ENCODE measurements at regions not wholly inside any gene's neighbourhood (a gene's known extent, or its start where the extent isn't known, plus 50 kb on each side); places are given as distances from the start of the nearest gene placed in this dataset.

- no peaks in the 10 kb centered on the region for H4K20me1 ChIP-seq (ENCODE audit: insufficient read depth)
- H3K9ac ChIP-seq = no peak overlapping the region
- no peak overlapping the region for H3K27ac ChIP-seq
- no peak overlapping the region for H2AFZ ChIP-seq (ENCODE audit: low read depth)
- H3K4me2 ChIP-seq = no peak overlapping the region
- H3K4me1 ChIP-seq (ENCODE audit: low read depth, poor library complexity, severe bottlenecking) = no peaks in the 10 kb centered on the region
- H3K36me3 ChIP-seq (ENCODE audit: insufficient read depth) = no peaks in the 10 kb centered on the region
- no peaks in the 10 kb centered on the region for H3K27me3 ChIP-seq (ENCODE audit: insufficient read depth, low read depth)
- no peak for TF ChIP-seq CTCF (conservative IDR thresholded peaks at IDR 0.05; ENCODE audit: low read depth, low read length)
- no peaks in the 10 kb centered on the region for H3K79me2 ChIP-seq (ENCODE audit: insufficient read depth, low read depth)
- H3K4me3 ChIP-seq (IDR thresholded peaks at IDR 0.05; ENCODE audit: insufficient read depth, low read depth, low read length) = no peak overlapping the region
Observed at GRCh38 chr2:128834207-128834879, 515.7 kb upstream of the HS6ST1 start.

- Histone ChIP-seq H4K20me1 (ENCODE audit: insufficient read depth) (no peaks in the 10 kb centered on the region), H3K4me1 (ENCODE audit: low read depth, poor library complexity, severe bottlenecking) (no peaks in the 10 kb centered on the region), H3K4me3 (IDR thresholded peaks at IDR 0.05; ENCODE audit: insufficient read depth, low read depth, low read length) (no peak overlapping the region), H3K36me3 (ENCODE audit: insufficient read depth) (no peaks in the 10 kb centered on the region), H3K79me2 (ENCODE audit: insufficient read depth, low read depth) (no peaks in the 10 kb centered on the region), H3K4me2 (no peak overlapping the region), H2AFZ (ENCODE audit: low read depth) (no peak overlapping the region), H3K27me3 (ENCODE audit: insufficient read depth, low read depth) (no peaks in the 10 kb centered on the region), H3K9ac (no peak overlapping the region), H3K27ac (no peak overlapping the region)
- no peak for TF ChIP-seq CTCF (conservative IDR thresholded peaks at IDR 0.05; ENCODE audit: low read depth, low read length)
Observed at GRCh38 chr2:128834880-128835252, 516.2 kb upstream of the HS6ST1 start.

GRCh38 chr2:128835342-128835855 lies 516.7 kb upstream of the HS6ST1 start:
- Histone ChIP-seq H3K4me3 (IDR thresholded peaks at IDR 0.05; ENCODE audit: insufficient read depth, low read depth, low read length) (no peak overlapping the region), H3K36me3 (ENCODE audit: insufficient read depth) (no peaks in the 10 kb centered on the region), H3K27me3 (ENCODE audit: insufficient read depth, low read depth) (no peaks in the 10 kb centered on the region), H2AFZ (ENCODE audit: low read depth) (no peak overlapping the region), H4K20me1 (ENCODE audit: insufficient read depth) (no peaks in the 10 kb centered on the region), H3K4me2 (no peak overlapping the region), H3K27ac (no peak overlapping the region), H3K9ac (no peak overlapping the region), H3K4me1 (ENCODE audit: low read depth, poor library complexity, severe bottlenecking) (no peaks in the 10 kb centered on the region), H3K79me2 (ENCODE audit: insufficient read depth, low read depth) (no peaks in the 10 kb centered on the region)
- no peak for TF ChIP-seq CTCF (conservative IDR thresholded peaks at IDR 0.05; ENCODE audit: low read depth, low read length)

GRCh38 chr2:128835974-128836373 lies 517.3 kb upstream of the HS6ST1 start:
- no peaks in the 10 kb centered on the region for H3K27me3 ChIP-seq (ENCODE audit: insufficient read depth, low read depth)
- no peak overlapping the region for H3K4me2 ChIP-seq

More at GRCh38 chr2:128835974-128836373, 517.3 kb upstream of the HS6ST1 start:
- no peak for TF ChIP-seq CTCF (conservative IDR thresholded peaks at IDR 0.05; ENCODE audit: low read depth, low read length)
- H2AFZ ChIP-seq (ENCODE audit: low read depth) = no peak overlapping the region
- H4K20me1 ChIP-seq (ENCODE audit: insufficient read depth) = no peaks in the 10 kb centered on the region
- no peaks in the 10 kb centered on the region for H3K36me3 ChIP-seq (ENCODE audit: insufficient read depth)
- no peak overlapping the region for H3K27ac ChIP-seq
- H3K4me3 ChIP-seq (IDR thresholded peaks at IDR 0.05; ENCODE audit: insufficient read depth, low read depth, low read length) = no peak overlapping the region
- no peaks in the 10 kb centered on the region for H3K4me1 ChIP-seq (ENCODE audit: low read depth, poor library complexity, severe bottlenecking)
- H3K79me2 ChIP-seq (ENCODE audit: insufficient read depth, low read depth) = no peaks in the 10 kb centered on the region
- H3K9ac ChIP-seq = no peak overlapping the region

Measured in KMS-11 (cell line).